HS-5 (cell line): ENCODE measurements at regions not wholly inside any gene's neighbourhood (a gene's known extent, or its start where the extent isn't known, plus 50 kb on each side); places are given as distances from the start of the nearest gene placed in this dataset.

ENCODE experiments used
- DNase-seq: peaks from one replicate; pipeline ENCODE4 v3.0.0-alpha.2; 2012; ENCODE audit warnings: low read depth

GRCh38 chr7:25557379-25557917, 329.2 kb upstream of the NPVF start:
- no peak for DNase-seq

GRCh38 chr7:25557930-25558329, 329.6 kb upstream of the NPVF start:
- DNase-seq = no peak

DNA sequence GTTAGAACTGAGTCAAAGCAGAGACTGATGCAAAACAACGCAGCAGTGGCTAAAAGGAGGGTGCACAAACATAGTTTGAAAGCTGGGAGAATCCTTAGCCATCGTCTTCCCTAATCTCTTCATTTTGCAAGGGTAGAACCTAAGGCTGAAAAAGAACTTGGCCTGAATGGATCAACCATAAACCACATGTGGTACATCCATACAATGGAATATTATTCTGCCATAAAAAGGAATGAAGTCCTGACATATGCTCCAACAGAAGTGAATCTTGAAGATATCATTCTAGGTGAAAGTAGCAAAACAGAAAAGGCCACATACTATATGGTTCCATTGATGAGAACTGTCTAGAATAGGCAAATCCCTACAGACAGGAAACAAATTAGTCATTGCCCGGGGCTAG, 330.3 kb upstream of the NPVF start:
- DNase-seq = no peak

DNA sequence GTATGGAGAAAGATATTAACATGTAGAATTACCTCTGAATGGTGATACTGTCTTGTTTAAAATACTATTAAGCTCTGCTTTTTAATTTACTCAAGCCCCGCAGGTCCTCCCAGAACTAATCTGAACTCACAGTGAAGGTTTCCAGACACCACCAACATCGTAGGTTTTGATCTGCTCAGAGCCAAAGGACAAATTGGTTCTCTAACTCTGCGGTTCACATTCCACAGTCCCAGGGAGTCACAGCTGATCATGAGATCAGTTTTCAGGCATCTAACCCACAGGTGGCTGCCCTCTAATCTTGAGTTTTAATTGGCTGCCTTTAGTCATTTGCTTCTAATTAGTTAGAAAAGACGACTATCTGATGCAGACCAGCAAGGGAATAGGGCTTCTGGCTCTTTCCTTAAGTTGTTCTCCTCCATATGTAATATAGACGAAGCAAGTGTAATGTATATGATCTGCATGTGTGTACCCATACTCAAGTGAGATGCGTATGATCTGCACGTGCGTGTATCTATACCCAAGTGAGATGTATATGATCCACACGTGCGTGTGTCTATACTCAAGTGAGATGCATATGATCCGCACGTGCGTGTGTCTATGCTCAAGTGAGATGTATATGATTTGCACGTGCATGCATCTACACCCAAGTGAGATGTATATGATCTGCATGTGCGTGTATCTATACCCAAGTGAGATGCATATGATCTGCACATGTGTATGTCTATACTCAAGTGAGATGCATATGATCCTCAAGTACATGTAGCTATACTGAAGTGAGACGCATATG, 331.5 kb upstream of the NPVF start:
- no peak for DNase-seq

DNA sequence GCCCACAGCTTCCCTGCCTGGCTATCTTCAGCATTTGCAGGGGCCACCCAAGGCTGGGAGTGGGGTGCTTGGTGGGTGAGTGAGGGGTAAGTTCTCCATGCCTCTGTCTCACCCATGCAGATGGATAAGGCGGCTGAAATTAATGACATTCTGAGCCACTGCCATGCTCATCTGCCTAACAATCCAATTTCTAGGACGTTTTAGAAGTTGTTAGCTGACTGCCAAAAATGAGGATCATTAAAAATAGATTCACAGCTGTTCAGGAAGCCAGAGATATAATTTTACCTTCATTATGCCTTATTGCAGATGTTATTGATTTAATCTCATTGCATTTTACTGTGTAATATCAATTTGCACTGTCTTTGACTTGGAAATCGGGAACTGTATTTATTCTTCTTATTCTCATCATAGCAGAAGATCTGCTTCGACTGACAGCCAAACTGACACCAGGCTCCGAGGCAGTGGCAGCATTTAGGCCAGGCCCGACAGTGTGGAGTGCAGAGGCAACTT, 334.4 kb upstream of the NPVF start:
- DNase-seq = no peak

- DNase-seq = no peak
Observed at GRCh38 chr7:25565002-25565401, 336.7 kb upstream of the NPVF start.

- DNase-seq = peak; percentile 42
Observed at GRCh38 chr7:25565949-25566348, 337.7 kb upstream of the NPVF start.

DNA sequence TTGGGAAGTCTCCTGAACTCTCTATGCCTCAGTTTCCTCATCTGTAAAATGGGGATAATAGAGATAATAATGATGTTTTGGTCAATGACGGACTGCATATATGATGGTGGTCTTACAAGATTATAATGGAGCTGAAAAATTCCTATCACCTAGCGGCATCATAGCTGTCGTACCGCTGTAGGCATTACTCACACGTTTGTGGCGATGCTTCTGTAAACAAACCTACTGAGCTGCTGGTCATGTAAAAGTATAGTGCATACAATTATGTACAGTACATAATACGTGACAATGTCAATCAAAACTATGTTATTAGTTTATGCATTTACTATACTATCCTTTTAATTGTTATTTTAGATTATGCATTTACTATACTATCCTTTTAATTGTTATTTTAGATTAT, 339.1 kb upstream of the NPVF start:
- no peak for DNase-seq

GRCh38 chr7:25569765-25570164, 341.5 kb upstream of the NPVF start:
- no peak for DNase-seq

DNA sequence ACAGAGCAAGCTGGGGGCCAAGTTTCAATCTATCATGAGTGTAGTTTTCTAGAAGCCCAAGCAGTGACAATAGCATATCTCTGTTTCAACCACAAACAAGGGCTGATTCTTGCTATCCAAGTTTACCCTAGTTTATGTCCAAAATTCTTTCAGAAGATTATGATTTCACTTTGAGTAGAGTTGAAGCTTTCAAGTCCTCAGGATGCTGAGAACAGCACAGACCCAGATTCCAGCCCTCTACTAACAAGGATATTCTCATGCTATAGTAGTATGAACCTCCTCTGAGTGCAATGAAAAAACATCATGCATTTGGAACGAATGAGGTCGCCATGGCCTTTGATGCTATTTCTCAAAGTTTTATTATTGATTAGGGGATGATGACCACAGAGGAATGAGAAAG, 344.1 kb upstream of the NPVF start:
- DNase-seq = no peak

DNA sequence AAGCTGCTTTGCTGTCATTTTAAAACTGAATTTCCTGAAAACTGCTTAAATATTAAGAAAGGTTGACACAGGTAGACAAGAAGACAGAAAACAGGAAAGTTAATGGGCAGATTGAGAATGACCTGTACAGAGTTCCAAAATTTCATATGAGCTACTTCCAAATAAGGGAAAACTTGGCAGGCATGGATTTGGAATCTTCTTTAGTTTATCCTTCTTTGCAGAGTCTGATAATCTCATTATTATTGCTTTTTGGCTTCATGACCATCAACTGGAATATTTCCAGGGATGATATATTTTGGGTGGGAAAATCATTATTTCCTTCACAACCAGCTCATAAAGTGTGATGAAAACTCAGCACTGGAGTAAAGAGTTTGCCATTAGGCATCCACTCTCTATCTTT, 346.5 kb upstream of the NPVF start:
- DNase-seq = no peak

DNA sequence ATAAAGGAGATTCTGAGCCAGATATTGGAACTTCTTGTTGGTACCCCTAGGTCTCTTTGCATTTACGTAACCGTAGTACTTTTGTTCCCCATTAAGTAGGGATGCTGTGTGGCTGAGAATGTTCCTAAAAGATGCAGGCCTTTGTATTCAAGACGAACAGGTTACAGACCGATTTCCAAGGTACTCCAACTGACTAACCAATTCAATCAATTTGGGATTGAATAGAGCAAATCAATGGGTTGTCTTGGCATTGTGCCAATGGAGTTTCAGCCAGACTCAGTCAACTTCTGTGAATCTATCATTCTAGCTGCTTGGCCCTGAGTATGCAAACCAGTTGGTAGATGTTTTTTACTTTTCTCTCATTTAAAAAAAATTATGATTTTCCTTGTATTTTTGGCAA, 347.3 kb upstream of the NPVF start:
- DNase-seq = no peak

- DNase-seq = no peak
Observed at GRCh38 chr7:25578991-25579777, 350.9 kb upstream of the NPVF start.

DNA sequence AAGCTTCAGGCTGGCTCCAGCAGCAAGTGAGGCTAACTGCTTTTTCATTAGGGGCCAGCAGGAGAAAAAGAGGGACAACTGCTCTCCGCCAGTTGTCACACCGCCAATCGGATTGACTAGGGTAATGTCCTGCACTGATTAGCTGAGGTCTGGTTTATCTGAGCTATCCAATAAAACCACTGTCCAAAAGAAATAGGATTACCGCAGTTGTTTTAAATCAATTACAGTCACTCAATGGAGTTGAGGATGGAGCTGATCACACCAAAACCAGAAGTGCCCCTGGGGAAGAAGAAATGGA, 351.4 kb upstream of the NPVF start:
- DNase-seq = no peak

- no peak for DNase-seq
Observed at GRCh38 chr7:25580141-25580540, 351.9 kb upstream of the NPVF start.

DNA sequence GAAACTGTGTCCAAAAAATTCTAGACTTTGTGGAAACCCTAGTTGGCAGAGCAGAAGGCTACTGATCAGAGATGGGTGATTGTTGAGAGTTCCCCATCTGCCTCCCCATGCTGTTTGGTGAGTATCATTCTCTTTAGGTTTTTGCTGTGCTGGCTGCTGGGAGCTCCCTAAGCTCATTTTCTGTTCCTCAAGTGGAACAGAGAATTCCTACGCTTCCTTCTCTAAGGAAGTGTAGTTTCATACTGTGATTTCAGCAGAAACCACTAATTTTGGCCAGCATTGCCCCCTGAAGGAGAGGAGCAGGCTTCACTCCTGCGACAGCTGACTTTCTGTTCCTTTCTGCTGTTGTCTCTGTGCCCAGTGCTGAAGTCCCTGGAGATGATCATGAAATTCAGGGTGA, 355.3 kb upstream of the NPVF start:
- no peak for DNase-seq

- no peak for DNase-seq
Observed at GRCh38 chr7:25584112-25584938, 356.0 kb upstream of the NPVF start.

DNA sequence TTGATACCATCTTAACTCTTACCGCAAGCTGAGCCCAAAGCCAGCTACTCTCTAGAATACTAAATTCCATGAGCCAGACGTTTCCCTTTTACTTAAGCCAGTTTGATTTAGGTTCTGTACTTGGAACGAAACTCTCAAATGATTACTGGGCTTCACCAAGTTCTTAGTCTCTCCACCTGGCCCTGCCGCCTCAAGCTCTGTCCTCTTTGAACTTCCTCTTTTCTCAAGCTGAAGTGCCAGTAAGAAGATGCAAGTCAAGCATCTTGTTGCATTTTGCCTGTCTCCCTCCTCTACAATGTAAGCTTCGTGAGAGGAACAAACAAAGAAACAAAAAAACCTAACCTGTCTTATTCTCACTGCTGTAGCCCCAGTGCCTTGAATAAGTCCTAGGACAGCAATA, 358.2 kb upstream of the NPVF start:
- no peak for DNase-seq

GRCh38 chr7:25594122-25594521, 365.8 kb upstream of the NPVF start:
- no peak for DNase-seq

- no peak for DNase-seq
Observed at GRCh38 chr7:25594728-25595127, 366.4 kb upstream of the NPVF start.

- DNase-seq = no peak
Observed at GRCh38 chr7:25595996-25596395, 367.7 kb upstream of the NPVF start.

DNA sequence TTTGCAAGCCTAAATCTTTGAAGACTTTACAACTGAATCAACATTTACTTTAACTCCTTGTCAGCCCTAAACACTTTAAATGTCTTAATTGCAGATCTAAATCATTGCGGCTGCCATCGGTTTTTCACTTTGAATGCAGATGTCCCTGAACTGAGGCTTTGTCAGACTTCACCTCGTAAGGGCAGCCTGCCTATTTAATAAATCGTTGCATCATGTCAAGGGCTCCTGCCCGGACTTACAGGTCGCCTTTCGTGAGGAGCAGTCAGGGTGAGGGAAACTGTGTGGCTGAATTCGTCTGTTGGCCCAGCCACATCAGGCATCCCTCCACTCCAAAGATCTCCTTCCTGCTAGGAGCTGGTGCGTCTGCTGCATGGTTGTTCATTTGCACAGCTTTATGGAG, 368.2 kb upstream of the NPVF start:
- DNase-seq = no peak

GRCh38 chr7:25597946-25598345, 369.7 kb upstream of the NPVF start:
- DNase-seq = no peak
